Panc1 (cell line): ENCODE measurements at regions not wholly inside any gene's neighbourhood (a gene's known extent, or its start where the extent isn't known, plus 50 kb on each side); places are given as distances from the start of the nearest gene placed in this dataset.

ENCODE experiments used
- CTCF ChIP-seq: fragments of 450-650 bp; IDR thresholded peaks from 2 replicates; pipeline ENCODE4 v1.5.1; 2017; ENCODE audit warnings: mild to moderate bottlenecking
- POLR2AphosphoS5 ChIP-seq: IDR thresholded peaks from 2 replicates; pipeline ENCODE4 v1.6.1; 2012; ENCODE audit warnings: mild to moderate bottlenecking, low read depth, low read length, moderate library complexity
- REST ChIP-seq, 2 experiments: IDR thresholded peaks; 2 replicates each; pipeline ENCODE4 v1.6.1; 2011 to 2012; ENCODE audit warnings: low read depth in 2 of 2, control low read depth in 1 of 2, low read length in 1 of 2, mild to moderate bottlenecking in 1 of 2, moderate library complexity in 1 of 2; ENCODE audit not compliant: insufficient read depth in 1 of 2
- SIN3A ChIP-seq: IDR thresholded peaks from 2 replicates; pipeline ENCODE4 v1.6.1; 2012; ENCODE audit warnings: low read depth, mild to moderate bottlenecking, low read length, moderate library complexity, borderline replicate concordance; ENCODE audit not compliant: insufficient read depth
- TCF7L2 ChIP-seq: IDR thresholded peaks from 2 replicates; pipeline ENCODE4 v1.6.1; 2011; ENCODE audit warnings: mild to moderate bottlenecking, low read depth, low read length, inconsistent platforms

GRCh38 chr6:12545619-12546409 lies 170.8 kb upstream of the PHACTR1 start:
- TF ChIP-seq CTCF: no peak
- no peak for TF ChIP-seq POLR2AphosphoS5
- no peak for TF ChIP-seq REST (IDR thresholded peaks at IDR 0.05; ENCODE audit: insufficient read depth in 1 of 2, low read depth in 2 of 2, low read length in 1 of 2)
- no peak for TF ChIP-seq TCF7L2
- TF ChIP-seq SIN3A: no peak
